BLaER1 (cell line): ENCODE measurements at regions not wholly inside any gene's neighbourhood (a gene's known extent, or its start where the extent isn't known, plus 50 kb on each side); places are given as distances from the start of the nearest gene placed in this dataset.
"Not testable (repeated sequence)": the region's sequence is repeated elsewhere in the genome, so short reads cannot be mapped to it uniquely, and the experiment has no call there.

ENCODE experiments used
- H3K27ac ChIP-seq: shearing (Covaris generic); formaldehyde crosslinking; 2 replicates; pipeline ENCODE4 v1.8.1; 2022
- H3K27me3 ChIP-seq: shearing (Covaris generic); formaldehyde crosslinking; 2 replicates; pipeline ENCODE4 v1.8.1; 2022
- H3K36me3 ChIP-seq: shearing (Covaris generic); formaldehyde crosslinking; 2 replicates; pipeline ENCODE4 v1.8.1; 2022
- H3K4me1 ChIP-seq: shearing (Covaris generic); formaldehyde crosslinking; 2 replicates; pipeline ENCODE4 v1.8.1; 2022
- H3K4me2 ChIP-seq: shearing (Covaris generic); formaldehyde crosslinking; 2 replicates; pipeline ENCODE4 v1.8.1; 2022
- H3K4me3 ChIP-seq: shearing (Covaris generic); formaldehyde crosslinking; 2 replicates; pipeline ENCODE4 v1.8.1; 2022
- H3K9ac ChIP-seq: shearing (Covaris generic); formaldehyde crosslinking; 2 replicates; pipeline ENCODE4 v1.8.1; 2022
- H3K9me3 ChIP-seq: shearing (Covaris generic); formaldehyde crosslinking; 2 replicates; pipeline ENCODE4 v1.8.1; 2022
- H4K20me1 ChIP-seq: shearing (Covaris generic); formaldehyde crosslinking; 2 replicates; pipeline ENCODE4 v1.8.1; 2022
- Cebpa-rat ChIP-seq: shearing (Covaris generic); IDR thresholded peaks from 2 replicates; pipeline ENCODE4 v1.8.1; 2022

- no peak overlapping the region for H3K4me2 ChIP-seq
- TF ChIP-seq Cebpa-rat: no peak
- H4K20me1 ChIP-seq: no peaks in the 10 kb centered on the region
- H3K4me1 ChIP-seq: peaks cover 5% of the 10 kb centered on the region; the same call in 1 of the 2 replicates
- H3K9ac ChIP-seq: no peak overlapping the region
- H3K4me3 ChIP-seq: no peak overlapping the region
- no peak overlapping the region for H3K27ac ChIP-seq
- H3K9me3 ChIP-seq: peaks cover 19% of the 10 kb centered on the region
- no peaks in the 10 kb centered on the region for H3K36me3 ChIP-seq
- no peaks in the 10 kb centered on the region for H3K27me3 ChIP-seq
Measured at GRCh38 chr13:85551012-85551411, 248.2 kb downstream of the SLITRK6 start.

GRCh38 chr13:85549819-85550218 lies 249.4 kb downstream of the SLITRK6 start:
- TF ChIP-seq Cebpa-rat: no peak
- H3K27ac ChIP-seq: no peak overlapping the region
- H3K4me1 ChIP-seq: peaks cover 5% of the 10 kb centered on the region; the same call in 1 of the 2 replicates
- H4K20me1 ChIP-seq: no peaks in the 10 kb centered on the region
- no peaks in the 10 kb centered on the region for H3K27me3 ChIP-seq
- H3K4me2 ChIP-seq: no peak overlapping the region
- H3K9me3 ChIP-seq: peaks cover 19% of the 10 kb centered on the region
- H3K9ac ChIP-seq: no peak overlapping the region
- H3K4me3 ChIP-seq: no peak overlapping the region
- H3K36me3 ChIP-seq: no peaks in the 10 kb centered on the region

GRCh38 chr13:85548845-85549244 lies 250.4 kb downstream of the SLITRK6 start:
- H3K27me3 ChIP-seq, H3K4me1 ChIP-seq, H3K4me2 ChIP-seq, H4K20me1 ChIP-seq, H3K36me3 ChIP-seq, H3K9ac ChIP-seq, H3K4me3 ChIP-seq, H3K27ac ChIP-seq: not testable (repeated sequence)
- H3K9me3 ChIP-seq: peaks cover 19% of the 10 kb centered on the region

- H3K9me3 ChIP-seq: peaks cover 19% of the 10 kb centered on the region
- peaks cover 12% of the 10 kb centered on the region for H3K4me1 ChIP-seq
- no peak overlapping the region for H3K9ac ChIP-seq
- no peaks in the 10 kb centered on the region for H4K20me1 ChIP-seq
- H3K27ac ChIP-seq: no peak overlapping the region
- no peak overlapping the region for H3K4me3 ChIP-seq
- H3K36me3 ChIP-seq: no peaks in the 10 kb centered on the region
- no peak overlapping the region for H3K4me2 ChIP-seq
- no peaks in the 10 kb centered on the region for H3K27me3 ChIP-seq
- no peak for TF ChIP-seq Cebpa-rat
Measured at GRCh38 chr13:85545771-85546170, 253.4 kb downstream of the SLITRK6 start.

GRCh38 chr13:85544756-85545155 lies 254.5 kb downstream of the SLITRK6 start:
- Histone ChIP-seq H3K27ac (no peak overlapping the region), H3K9me3 (peaks cover 19% of the 10 kb centered on the region), H3K4me2 (no peak overlapping the region), H3K4me3 (no peak overlapping the region), H4K20me1 (no peaks in the 10 kb centered on the region), H3K9ac (no peak overlapping the region), H3K4me1 (peaks cover 12% of the 10 kb centered on the region), H3K36me3 (no peaks in the 10 kb centered on the region), H3K27me3 (no peaks in the 10 kb centered on the region)
- no peak for TF ChIP-seq Cebpa-rat

GRCh38 chr13:85543144-85543543 lies 256.1 kb downstream of the SLITRK6 start:
- Histone ChIP-seq H3K27me3 (no peaks in the 10 kb centered on the region), H3K27ac (no peak overlapping the region), H3K4me1 (peaks cover 12% of the 10 kb centered on the region), H4K20me1 (no peaks in the 10 kb centered on the region), H3K9me3 (peaks cover 6% of the 10 kb centered on the region), H3K36me3 (no peaks in the 10 kb centered on the region), H3K4me3 (no peak overlapping the region), H3K4me2 (no peak overlapping the region), H3K9ac (no peak overlapping the region)
- no peak for TF ChIP-seq Cebpa-rat

GRCh38 chr13:85541476-85541875 lies 257.7 kb downstream of the SLITRK6 start:
- H3K4me1 ChIP-seq: peaks cover 7% of the 10 kb centered on the region
- H3K4me2 ChIP-seq: peak overlapping the region; percentile 44
- no peak overlapping the region for H3K9ac ChIP-seq
- H3K36me3 ChIP-seq: no peaks in the 10 kb centered on the region
- H4K20me1 ChIP-seq: no peaks in the 10 kb centered on the region
- H3K27me3 ChIP-seq: no peaks in the 10 kb centered on the region
- no peak overlapping the region for H3K27ac ChIP-seq
- no peak for TF ChIP-seq Cebpa-rat
- no peak overlapping the region for H3K4me3 ChIP-seq
- H3K9me3 ChIP-seq: no peaks in the 10 kb centered on the region

GRCh38 chr13:85538957-85539356 lies 260.3 kb downstream of the SLITRK6 start:
- TF ChIP-seq Cebpa-rat: no peak

GRCh38 chr13:85537601-85538000 lies 261.6 kb downstream of the SLITRK6 start:
- Histone ChIP-seq H3K4me2 (no peak overlapping the region), H3K27ac (no peak overlapping the region), H3K27me3 (no peaks in the 10 kb centered on the region), H3K36me3 (no peaks in the 10 kb centered on the region), H3K9me3 (no peaks in the 10 kb centered on the region), H3K9ac (no peak overlapping the region), H3K4me1 (peaks cover 7% of the 10 kb centered on the region), H4K20me1 (no peaks in the 10 kb centered on the region), H3K4me3 (no peak overlapping the region)
- no peak for TF ChIP-seq Cebpa-rat

More at GRCh38 chr13:85538957-85539356, 260.3 kb downstream of the SLITRK6 start:
- no peak overlapping the region for H3K4me3 ChIP-seq
- H3K27me3 ChIP-seq: no peaks in the 10 kb centered on the region
- H3K27ac ChIP-seq: no peak overlapping the region
- peaks cover 7% of the 10 kb centered on the region for H3K4me1 ChIP-seq
- H3K9me3 ChIP-seq: no peaks in the 10 kb centered on the region
- H3K36me3 ChIP-seq: no peaks in the 10 kb centered on the region
- no peak overlapping the region for H3K9ac ChIP-seq
- H3K4me2 ChIP-seq: no peak overlapping the region
- H4K20me1 ChIP-seq: no peaks in the 10 kb centered on the region

GRCh38 chr13:85536706-85537105 lies 262.5 kb downstream of the SLITRK6 start:
- no peaks in the 10 kb centered on the region for H3K36me3 ChIP-seq
- no peak for TF ChIP-seq Cebpa-rat
- H3K27ac ChIP-seq: no peak overlapping the region
- no peaks in the 10 kb centered on the region for H3K27me3 ChIP-seq
- no peaks in the 10 kb centered on the region for H3K9me3 ChIP-seq
- no peak overlapping the region for H3K4me2 ChIP-seq
- no peak overlapping the region for H3K9ac ChIP-seq
- H4K20me1 ChIP-seq: no peaks in the 10 kb centered on the region
- H3K4me1 ChIP-seq: peaks cover 7% of the 10 kb centered on the region
- no peak overlapping the region for H3K4me3 ChIP-seq

- no peaks in the 10 kb centered on the region for H3K36me3 ChIP-seq
- no peak overlapping the region for H3K9ac ChIP-seq
- no peaks in the 10 kb centered on the region for H3K9me3 ChIP-seq
- no peaks in the 10 kb centered on the region for H3K27me3 ChIP-seq
- no peak overlapping the region for H3K4me3 ChIP-seq
- H3K4me2 ChIP-seq: no peak overlapping the region
- no peak overlapping the region for H3K27ac ChIP-seq
- H3K4me1 ChIP-seq: no peaks in the 10 kb centered on the region
- TF ChIP-seq Cebpa-rat: no peak
- H4K20me1 ChIP-seq: no peaks in the 10 kb centered on the region
Measured at GRCh38 chr13:85535316-85536084, 263.7 kb downstream of the SLITRK6 start.
